ENCODE measurements at regions not wholly inside any gene's neighbourhood (a gene's known extent, or its start where the extent isn't known, plus 50 kb on each side); places are given as distances from the start of the nearest gene placed in this dataset.

GRCh38 chr3:193845144-193845543, 252.1 kb downstream of the OPA1 start:
- peak overlapping the region in 1 of 4 donors; percentile 88 for H3K27ac ChIP-seq
- TF ChIP-seq CTCF (IDR thresholded peaks at IDR 0.05) = no peak
- TF ChIP-seq POLR2A (IDR thresholded peaks at IDR 0.05) = no peak
- WGBS, 2 donors = 87 to 90% methylated on average over 4 of the region's 4 CpGs

GRCh38 chr3:193846569-193846968, 253.6 kb downstream of the OPA1 start:
- TF ChIP-seq POLR2A (IDR thresholded peaks at IDR 0.05) (no peak), CTCF (IDR thresholded peaks at IDR 0.05) (no peak)
- no peak for DNase-seq
- Histone ChIP-seq H3K36me3 (no peaks in the 10 kb centered on the region), H3K4me1 (peaks cover 21 to 45% (median 21%) of the 10 kb centered on the region in 3 donors), H3K4me3 (no peak overlapping the region), H3K9me3 (no peaks in the 10 kb centered on the region), H3K27me3 (no peaks in the 10 kb centered on the region), H3K27ac (no peak overlapping the region)
- 82 to 100% methylated on average over 2 of the region's 2 CpGs for WGBS, 2 donors
- intact Hi-C loops (cut with DNase I) = no loop called here

More at GRCh38 chr3:193845144-193845543, 252.1 kb downstream of the OPA1 start:
- Histone ChIP-seq H3K4me3 (no peak overlapping the region), H3K4me1 (peaks cover 16 to 43% (median 21%) of the 10 kb centered on the region in 3 donors), H3K27me3 (no peaks in the 10 kb centered on the region), H3K36me3 (no peaks in the 10 kb centered on the region), H3K9me3 (no peaks in the 10 kb centered on the region)
- DNase-seq = no peak
- intact Hi-C loops (cut with DNase I) = no loop called here

- no peaks in the 10 kb centered on the region for H3K9me3 ChIP-seq
- 89 to 93% methylated on average over 6 of the region's 6 CpGs for WGBS, 2 donors
- no peaks in the 10 kb centered on the region for H3K27me3 ChIP-seq
- H3K27ac ChIP-seq = no peak overlapping the region
- DNase-seq = no peak
- intact Hi-C loops (cut with DNase I) = no loop called here
- TF ChIP-seq CTCF (IDR thresholded peaks at IDR 0.05) = no peak
- no peak for TF ChIP-seq POLR2A (IDR thresholded peaks at IDR 0.05)
- H3K36me3 ChIP-seq = no peaks in the 10 kb centered on the region
- H3K4me1 ChIP-seq = peaks cover 21 to 45% (median 23%) of the 10 kb centered on the region in 3 donors
- H3K4me3 ChIP-seq = no peak overlapping the region
These were observed 254.4 kb downstream of the OPA1 start for GRCh38 chr3:193847402-193847801.

- no peak for DNase-seq
- Histone ChIP-seq H3K4me3 (no peak overlapping the region), H3K27me3 (no peaks in the 10 kb centered on the region), H3K27ac (no peak overlapping the region), H3K4me1 (peaks cover 15 to 45% (median 22%) of the 10 kb centered on the region in 3 donors), H3K36me3 (no peaks in the 10 kb centered on the region), H3K9me3 (no peaks in the 10 kb centered on the region)
- intact Hi-C loops (cut with DNase I) = no loop called here
- WGBS, 2 donors = 93 to 97% methylated on average over 2 of the region's 2 CpGs
- TF ChIP-seq CTCF (IDR thresholded peaks at IDR 0.05) = no peak
These were observed 255.5 kb downstream of the OPA1 start for GRCh38 chr3:193848547-193848946.

GRCh38 chr3:193850084-193850619, 257.1 kb downstream of the OPA1 start:
- H3K4me1 ChIP-seq = peaks cover 10 to 41% (median 17%) of the 10 kb centered on the region in 3 donors
- H3K9me3 ChIP-seq = no peaks in the 10 kb centered on the region
- peak overlapping the region in 1 of 4 donors; percentile 80 for H3K27ac ChIP-seq
- intact Hi-C loops (cut with DNase I) = no loop called here
- WGBS, 2 donors = 93 to 95% methylated on average over 4 of the region's 5 CpGs
- no peaks in the 10 kb centered on the region for H3K36me3 ChIP-seq
- DNase-seq = no peak
- TF ChIP-seq CTCF (IDR thresholded peaks at IDR 0.05) (no peak), POLR2A (IDR thresholded peaks at IDR 0.05) (no peak)
- H3K27me3 ChIP-seq = no peaks in the 10 kb centered on the region
- no peak overlapping the region for H3K4me3 ChIP-seq

Measured in esophagus squamous epithelium (tissue), 5 donors.